NCI-H2227 (cell line): ENCODE measurements at regions not wholly inside any gene's neighbourhood (a gene's known extent, or its start where the extent isn't known, plus 50 kb on each side); places are given as distances from the start of the nearest gene placed in this dataset.
"Not testable (repeated sequence)": the region's sequence is repeated elsewhere in the genome, so short reads cannot be mapped to it uniquely, and the experiment has no call there.

Experiments used
- DNase-seq: peaks from one replicate; lab custom pipeline; 2025; ENCODE audit not compliant: unreplicated experiment; lab: John Stamatoyannopoulos, UW

DNA sequence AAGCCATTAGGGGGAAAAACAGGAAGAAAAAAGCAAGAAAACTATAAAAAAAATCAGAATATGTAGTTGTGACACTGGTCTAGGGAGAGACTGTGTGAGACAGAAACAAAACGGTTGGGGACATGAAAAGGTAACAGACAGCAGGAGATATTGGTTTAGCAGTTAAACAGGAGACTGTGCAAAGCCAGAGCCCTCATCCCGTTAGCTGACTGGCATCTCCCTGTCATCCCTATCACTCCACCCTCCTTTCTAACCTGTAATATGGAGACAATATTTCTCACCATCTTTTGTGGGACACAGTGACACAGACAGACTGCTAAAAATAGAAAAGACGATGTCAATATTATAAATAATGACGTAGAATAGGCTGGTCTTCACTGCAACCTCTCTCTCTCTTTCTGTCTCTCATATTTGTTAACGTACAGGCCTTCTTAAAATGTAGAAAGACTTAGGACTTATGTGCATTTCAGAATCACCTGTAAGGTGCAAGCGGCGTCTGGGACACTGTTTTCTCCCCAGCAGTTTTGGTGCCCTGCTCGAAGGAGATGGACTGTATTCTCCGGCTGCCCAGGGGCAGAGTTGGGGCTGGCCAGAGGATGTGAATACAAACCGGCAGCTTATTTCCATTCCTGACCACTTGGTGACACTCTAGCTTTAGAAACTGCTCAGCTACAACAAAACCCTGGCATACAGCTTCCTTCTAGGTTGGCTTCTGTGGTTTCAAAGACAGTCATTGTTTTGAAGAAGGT lies 190.6 kb downstream of the MAT2B start:
- DNase-seq = peak; percentile 69

DNA sequence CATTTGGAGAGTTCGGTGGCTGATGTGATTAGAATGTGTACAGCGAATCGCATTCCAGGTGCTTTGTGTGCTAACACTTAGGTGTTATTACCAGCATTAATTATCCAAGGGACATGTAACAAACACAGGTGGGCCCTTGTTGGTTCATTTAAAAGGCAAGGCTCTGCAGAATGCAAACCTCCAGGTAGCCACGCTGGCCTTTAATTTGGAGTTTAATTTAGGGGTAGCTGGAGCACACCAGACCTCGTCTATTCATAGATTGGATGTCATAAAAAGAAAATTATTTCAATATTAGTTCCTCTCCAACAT lies 191.1 kb downstream of the MAT2B start:
- DNase-seq = no peak

DNA sequence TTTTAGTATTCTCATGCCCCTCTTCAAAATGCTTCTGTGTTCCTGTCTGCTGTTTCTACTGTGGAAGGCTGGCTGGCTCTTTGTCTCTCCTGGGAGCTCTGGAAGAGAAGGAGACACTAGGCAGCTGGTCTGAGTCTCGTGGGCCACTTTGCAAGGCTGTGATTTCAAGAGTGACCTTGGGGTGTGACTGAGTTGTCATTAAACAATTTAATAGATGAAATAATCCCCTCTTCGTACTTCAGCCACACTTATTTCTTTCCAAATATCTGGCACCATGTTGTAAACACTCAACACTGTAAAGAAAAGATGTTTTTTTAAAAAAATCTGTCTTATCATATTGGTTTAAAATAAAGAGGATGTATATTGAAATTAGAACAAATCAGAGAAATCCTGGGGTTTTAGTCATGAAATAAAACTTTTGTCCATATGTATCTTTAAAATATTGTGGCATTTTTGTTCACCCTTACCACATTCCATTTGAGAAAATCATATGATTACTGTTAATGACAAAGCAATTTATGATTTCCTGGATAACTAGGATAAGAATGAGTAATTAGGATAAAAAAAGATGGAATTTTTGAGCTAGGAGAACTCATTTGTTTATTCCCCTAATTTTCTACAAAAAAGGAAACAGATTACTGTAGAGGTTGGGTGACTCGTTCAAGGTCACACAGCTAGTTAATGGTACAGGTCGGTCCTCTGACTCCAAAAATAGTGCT lies 200.8 kb downstream of the MAT2B start:
- peak; percentile 8 for DNase-seq

DNA sequence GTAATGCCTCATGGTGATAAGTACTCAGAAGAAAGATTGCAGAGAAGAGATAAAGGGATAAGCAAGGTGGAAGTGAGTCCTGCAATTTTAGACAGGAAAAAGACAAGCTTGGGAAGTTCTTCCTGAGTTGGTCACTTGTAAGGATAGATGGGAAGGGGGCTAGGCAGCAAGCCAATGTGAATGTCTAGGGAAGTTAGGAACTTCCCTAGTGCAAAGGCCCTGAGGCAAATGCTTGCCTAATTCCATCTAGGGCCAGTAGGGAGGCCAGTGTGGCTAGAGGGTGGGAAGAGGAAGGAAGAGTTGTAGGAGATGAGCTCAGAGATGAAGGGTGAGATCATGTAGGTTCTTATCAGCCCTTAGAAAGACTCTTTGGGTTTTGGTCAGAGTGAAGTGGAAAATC lies 206.6 kb downstream of the MAT2B start:
- no peak for DNase-seq

DNA sequence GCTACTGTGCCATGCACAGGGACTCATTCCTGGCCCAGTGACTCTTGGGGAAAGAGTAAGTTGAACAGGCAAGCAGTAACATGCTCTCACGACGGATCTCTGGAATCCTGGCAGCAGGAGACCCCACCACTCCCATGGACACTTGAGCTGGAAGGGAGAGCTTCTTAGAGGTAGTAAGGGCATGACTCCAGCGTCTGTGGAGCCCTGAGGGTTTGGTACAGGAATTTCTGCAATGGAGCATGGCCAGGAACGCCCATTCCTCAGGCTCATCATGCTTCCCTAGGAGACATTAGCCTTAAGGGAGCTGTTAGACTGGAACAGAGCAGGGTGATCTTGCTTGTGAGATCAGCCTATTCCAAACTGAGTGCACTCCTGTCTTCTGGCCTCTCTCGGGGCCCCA lies 212.9 kb downstream of the MAT2B start:
- DNase-seq = no peak

DNA sequence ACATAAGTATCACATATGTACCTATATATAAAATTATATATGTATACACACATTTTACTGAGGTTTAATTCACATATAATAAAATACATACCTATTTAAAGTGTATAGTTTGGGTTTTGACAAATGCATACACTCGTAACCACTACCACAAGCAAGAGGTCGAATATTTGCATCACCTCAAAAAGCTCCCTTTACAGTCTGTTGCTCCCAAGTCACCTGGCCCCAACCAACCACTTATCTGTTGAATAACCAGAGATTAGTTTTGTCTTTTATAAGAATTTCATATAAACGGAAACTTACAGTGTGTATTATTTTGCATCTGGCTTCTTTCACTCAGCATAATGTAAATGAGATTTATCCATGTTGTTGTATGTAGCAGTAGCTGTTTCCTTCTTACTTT lies 218.9 kb downstream of the MAT2B start:
- DNase-seq = no peak

DNA sequence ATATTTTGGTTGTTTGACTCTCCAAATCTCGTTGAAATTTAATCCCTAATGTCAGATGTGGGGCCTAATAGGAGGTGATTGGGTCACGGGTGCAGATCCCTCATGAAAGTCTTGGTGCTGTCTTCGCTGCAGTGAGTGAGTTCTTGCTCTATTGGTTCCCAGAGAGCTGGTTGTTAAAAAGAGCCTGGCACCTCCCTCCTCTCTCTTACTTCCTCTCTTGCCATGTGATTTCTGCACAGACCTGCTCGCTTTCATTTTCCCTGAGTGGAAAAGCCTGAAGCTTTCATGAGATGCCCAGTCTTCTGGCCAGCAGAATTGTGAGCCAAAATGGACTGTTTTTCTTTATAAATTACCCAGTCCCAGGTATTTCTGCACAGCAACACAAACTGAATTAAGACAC lies 221.6 kb downstream of the MAT2B start:
- DNase-seq = no peak

DNA sequence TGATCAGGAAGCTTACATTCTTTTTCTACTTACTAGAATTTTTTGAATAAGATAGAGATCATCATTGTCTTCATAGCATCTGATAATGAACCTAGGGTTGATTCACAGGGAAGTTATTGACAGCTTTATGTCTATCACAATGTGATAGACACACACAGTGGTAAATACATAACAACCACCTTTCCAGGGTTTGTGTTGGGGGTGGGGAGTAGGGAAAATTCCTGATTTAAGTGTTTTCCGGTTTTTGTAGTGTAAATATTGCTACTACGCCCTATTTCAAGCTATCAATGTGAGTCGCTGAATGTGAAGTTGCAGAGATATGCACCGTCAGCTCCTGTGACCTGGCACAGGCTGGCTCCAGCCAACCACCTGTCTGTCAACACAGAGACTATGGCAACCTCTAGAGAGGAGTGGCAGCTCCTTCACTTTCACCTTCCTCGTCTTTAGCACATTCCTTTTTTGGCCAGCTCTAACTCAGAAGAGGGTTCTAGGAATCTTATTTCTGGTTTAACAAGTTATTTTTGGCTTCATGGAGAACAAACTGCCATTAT lies 224.9 kb downstream of the MAT2B start:
- DNase-seq = no peak

DNA sequence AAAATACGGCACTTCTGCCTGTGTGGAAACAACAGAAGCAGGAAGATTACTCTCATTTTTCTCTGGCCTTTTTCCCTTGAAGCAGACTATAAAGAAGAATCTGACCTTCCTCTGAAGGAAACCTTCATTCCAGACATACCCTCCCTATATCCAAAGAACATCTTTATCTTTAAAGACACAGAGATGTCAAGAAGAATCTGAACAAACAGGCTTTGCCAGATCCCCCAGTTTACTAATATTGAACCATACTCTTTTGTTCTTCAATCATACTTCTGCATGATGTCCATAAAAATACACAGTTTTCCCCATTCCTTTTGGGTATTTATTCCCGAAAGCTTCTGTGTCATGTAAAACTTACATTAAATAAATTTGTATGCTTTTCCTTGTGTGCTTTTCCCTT lies 225.8 kb downstream of the MAT2B start:
- DNase-seq = no peak

DNA sequence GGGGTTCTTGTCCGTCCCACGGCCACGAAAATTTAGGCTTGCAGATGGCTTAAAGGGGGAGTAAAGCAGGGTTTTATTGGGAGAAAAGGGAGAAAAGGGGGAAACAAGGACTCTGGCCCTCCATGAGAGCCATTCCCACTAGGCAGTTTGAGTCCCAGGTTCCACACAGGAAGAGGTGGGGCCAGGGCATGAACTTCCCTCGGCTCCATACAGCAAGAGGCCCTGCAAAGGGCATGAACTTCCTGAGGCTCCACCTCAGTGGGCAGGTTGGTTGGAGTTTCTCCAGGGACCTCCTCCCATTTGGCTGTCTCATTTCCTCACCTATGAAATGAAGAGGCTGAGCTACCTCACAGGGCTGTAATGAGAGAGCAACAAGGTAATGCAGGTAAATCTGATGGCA lies 229.7 kb downstream of the MAT2B start:
- DNase-seq = no peak

DNA sequence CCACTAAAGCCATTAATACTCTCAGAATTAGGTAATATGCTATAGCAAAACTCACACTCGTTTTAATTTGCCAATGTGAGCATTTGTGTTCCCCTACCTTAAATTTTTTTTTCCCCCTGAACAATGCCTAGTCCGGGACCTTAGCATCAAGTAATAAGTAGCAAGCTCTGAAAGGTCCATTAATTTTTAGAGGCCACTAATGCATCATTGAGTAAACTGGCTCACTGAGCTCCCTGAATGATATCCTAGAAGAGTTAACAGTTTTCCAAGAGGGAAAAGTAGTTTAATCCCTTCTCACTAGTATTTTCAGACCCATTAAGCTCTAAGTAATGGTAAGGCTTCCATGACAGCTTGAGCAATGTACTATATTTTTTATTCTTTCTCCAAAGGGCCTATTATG lies 242.2 kb downstream of the MAT2B start:
- no peak for DNase-seq

DNA sequence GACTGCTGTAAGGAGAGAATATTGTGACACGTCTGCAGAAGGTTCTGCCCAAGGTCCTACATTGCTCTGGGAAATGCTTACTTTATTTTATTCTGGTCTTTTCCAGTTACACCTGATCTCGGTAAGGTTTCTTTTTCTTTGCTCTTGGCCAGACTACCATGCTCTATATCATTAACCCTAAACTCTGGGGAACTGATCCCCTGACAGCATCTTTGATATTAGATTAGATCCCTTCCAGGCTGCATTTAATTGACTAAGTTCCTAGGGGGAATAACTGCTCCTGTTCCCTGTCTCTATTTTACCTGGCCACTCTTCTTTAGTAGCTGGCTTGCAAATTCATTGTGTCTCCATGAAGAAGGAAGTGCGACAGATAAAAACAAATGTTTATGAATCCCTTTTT lies 243.5 kb downstream of the MAT2B start:
- no peak for DNase-seq

DNA sequence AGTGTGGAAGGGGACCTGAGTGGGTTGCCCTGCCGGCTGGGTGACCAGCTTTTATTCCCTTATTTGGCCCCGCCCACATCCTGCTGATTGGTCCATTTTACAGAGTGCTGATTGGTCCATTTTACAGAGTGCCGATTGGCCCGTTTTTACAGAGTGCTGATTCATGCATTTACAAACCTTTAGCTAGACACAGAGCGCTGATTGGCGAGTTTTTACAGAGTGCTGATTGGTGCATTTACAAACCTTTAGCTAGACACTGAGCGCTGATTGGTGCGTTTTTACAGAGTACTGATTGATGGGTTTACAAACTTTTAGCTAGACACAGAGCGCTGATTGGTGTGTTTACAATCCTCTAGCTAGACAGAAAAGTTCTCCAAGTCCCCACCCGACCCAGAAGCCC lies 245.0 kb downstream of the MAT2B start:
- DNase-seq = not testable (repeated sequence)

DNA sequence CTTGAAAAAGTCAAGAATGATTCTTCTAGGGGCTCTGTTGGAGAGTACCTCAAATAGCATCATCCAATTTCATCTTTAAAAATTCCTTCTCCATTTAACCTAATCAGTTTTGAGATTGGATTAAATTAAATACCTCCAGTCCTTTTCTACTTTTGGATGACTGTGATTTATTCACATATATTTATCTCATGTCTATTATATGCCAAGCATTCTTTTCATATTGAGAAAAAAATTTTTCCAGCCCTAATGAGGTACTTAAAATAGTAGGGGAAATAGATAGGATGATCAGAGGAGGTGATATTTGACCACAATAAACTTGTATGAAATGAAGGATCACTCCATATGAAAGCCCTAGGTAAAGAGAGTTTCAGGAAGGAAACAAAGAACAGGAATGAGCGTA lies 250.1 kb downstream of the MAT2B start:
- no peak for DNase-seq

DNA sequence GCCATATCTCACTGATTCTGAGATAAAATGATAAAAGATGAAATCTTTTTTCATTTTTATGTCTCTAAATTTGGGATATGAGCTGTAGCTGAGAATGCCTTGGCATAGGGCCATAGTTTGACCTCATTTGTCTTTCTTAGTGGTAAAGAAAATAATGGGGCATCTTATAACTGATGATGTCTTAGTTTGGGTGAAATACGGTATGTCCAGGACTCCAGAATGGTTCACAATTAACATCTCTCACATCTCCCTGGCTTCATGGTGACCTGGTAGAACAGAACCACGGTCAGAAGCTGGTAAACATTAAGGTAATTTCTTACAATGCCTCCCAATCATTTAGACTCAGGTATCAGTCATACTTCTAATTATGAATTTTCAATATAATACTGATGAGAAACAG lies 250.8 kb downstream of the MAT2B start:
- no peak for DNase-seq

DNA sequence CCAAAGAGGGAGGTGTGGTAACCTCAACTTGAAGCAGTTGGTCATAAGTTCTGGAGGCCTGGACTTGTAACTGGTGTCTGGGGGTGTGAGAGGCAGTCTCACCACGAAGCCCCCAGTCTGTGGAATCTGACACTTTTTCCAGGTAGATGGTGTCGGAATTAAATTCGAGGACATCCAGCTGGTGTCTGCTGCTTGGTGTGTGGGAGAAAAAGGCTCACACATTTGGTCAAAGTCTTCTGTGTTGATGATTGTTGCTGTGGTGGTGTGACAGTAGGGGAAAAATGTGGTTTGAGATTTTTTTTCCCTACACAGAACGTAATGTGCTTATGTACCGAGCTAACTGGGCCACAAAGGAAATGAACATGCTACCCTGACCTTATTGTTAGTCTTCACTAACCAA lies 251.9 kb downstream of the MAT2B start:
- no peak for DNase-seq

DNA sequence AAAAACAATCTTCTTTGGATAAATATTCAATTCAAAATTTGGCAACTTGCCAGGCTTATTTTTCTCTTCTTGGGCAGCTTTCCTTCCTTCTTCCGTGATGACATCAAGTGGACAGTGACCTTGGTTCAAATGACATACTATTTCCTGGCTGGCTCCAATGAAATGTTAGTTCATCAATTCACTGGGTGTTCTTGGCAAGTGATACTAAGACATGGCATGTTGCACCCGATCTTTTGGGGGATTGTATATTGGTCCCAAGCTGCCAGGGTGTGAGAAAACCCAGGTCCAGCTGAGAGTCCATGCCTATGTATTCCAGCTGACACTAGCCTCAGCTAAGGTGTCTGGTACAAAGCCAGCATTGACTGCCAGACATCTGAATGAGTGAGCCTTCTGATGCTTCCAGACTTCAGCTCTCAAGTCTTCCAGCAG lies 252.9 kb downstream of the MAT2B start:
- no peak for DNase-seq

DNA sequence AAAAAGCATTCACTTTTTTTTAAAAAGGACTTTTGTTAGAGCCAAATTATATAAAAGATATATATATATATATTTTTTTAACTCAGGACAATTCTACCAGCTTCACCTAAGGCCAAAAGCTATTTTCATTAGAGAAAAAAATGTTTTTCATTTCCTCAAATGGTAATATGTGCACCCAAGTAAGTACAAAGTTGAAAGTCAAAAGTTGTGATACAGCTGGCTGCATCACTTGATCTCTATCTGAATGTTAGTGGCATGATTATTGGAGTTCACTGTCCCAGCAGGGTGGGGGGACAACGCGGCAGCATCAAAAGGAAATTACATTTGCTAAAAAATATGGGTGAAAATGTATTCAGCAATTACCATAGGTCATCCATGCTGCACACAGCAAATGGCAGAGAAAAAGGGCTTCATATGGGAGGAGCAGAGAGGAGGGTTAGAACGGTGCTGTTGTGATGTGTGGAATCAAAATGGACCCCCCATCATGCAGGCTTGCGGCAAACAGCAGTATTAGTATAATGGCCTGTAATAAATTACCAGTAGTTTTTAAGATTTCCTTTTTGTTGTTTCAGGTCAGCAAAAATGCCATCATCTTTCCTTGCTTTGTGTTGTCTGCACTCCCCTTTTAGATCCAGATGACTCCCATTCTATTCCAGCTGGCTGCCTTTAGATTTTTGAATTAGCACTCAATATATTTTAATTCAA lies 253.7 kb downstream of the MAT2B start:
- DNase-seq = no peak

DNA sequence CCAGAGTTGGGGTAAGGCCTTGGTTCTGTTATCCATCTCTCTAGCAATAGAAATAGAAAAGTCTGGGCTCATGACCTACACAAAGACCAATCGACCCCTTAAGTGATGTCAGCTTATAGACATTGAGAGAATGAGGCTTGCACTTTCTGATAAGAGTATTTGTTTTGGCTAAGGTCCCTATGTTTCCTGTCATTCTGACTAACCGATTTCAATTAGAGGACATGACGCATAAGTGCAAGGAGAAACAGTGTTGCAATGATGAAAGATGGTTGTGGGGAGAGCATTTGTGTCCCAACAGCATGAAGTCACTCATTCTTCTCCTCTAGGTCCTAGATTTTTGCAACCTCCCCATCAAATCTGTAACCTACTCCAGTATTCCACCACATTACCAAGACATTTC lies 255.1 kb downstream of the MAT2B start:
- DNase-seq = no peak

DNA sequence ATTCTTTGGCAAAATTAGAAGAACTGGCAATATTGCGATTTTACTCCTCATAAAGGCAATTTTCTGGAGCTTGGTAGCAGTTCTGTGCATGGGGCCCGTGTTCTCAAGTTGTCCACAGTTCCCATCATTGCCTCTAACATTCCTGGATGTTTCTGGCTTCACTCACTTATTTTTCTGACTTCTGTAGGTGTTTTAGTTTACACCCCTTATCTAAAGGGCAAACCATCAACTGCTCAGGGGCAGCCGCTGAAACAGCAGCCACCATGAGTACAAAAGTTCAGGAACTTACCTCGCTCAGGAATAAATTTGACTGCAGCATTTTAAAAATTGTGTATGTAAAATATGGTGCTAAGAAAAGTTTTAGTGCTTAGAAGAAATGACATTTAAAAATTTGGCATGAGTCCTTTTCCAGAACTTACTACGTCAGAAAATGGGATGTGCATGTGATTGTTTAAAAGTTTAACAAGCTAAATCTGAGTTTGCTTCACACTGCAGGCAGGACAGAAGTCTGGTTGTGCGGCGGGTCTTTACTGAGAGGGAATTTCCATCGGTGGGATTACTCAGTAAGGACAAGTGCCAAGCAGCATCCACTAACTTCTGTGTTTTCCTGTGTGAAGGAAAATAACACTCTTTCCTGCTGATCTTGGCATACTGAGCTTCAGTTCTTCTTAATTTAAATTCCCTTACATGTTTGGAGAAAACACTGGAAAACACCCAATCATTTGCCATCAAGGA lies 261.7 kb downstream of the MAT2B start:
- no peak for DNase-seq

DNA sequence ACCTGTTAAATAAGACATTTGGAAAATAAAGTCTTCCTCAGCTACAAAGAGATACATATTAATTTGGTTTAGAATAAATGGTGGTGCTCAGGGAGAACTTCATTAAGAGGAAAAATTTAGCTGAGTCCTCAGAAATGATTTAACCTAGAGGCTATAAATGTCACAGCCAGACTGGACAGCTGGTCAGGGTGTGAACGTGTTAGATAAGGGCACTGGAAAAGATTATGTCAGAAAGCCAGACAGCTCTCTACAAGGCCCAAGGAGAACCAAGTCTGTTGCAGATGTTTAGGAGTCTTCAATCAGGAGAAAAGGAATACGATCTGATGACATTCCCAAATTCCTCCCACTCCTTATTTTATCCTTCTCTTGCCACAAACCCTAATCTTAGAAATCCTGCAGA lies 265.2 kb downstream of the MAT2B start:
- no peak for DNase-seq
